ENCODE measurements at regions not wholly inside any gene's neighbourhood (a gene's known extent, or its start where the extent isn't known, plus 50 kb on each side); places are given as distances from the start of the nearest gene placed in this dataset.

- no peak for DNase-seq (ENCODE audit: low spot score)
- H3K27ac ChIP-seq = no peak overlapping the region
- TF ChIP-seq CTCF (IDR thresholded peaks at IDR 0.05) = no peak
- H3K4me3 ChIP-seq = no peak overlapping the region
These were observed 1114.8 kb upstream of the GJE1 start for GRCh38 chr6:141017941-141018340.

- Histone ChIP-seq H3K27ac (no peak overlapping the region), H3K4me3 (no peak overlapping the region)
- no peak for TF ChIP-seq CTCF (IDR thresholded peaks at IDR 0.05)
- DNase-seq (ENCODE audit: low spot score) = no peak
These were observed 1131.8 kb upstream of the GJE1 start for GRCh38 chr6:141000917-141001316.

- DNase-seq (ENCODE audit: low spot score) = no peak
- no peak overlapping the region for H3K4me3 ChIP-seq
- no peak overlapping the region for H3K27ac ChIP-seq
- TF ChIP-seq CTCF (IDR thresholded peaks at IDR 0.05) = no peak
These were observed 1139.2 kb upstream of the GJE1 start for GRCh38 chr6:140993515-140993914.

GRCh38 chr6:140992678-140993077 lies 1140.0 kb upstream of the GJE1 start:
- no peak for TF ChIP-seq CTCF (IDR thresholded peaks at IDR 0.05)
- no peak overlapping the region for H3K4me3 ChIP-seq
- H3K27ac ChIP-seq = no peak overlapping the region
- DNase-seq (ENCODE audit: low spot score) = no peak

GRCh38 chr6:140988780-140989179 lies 1143.9 kb upstream of the GJE1 start:
- DNase-seq (ENCODE audit: low spot score) = no peak
- Histone ChIP-seq H3K4me3 (no peak overlapping the region), H3K27ac (peak overlapping the region; percentile 10 to 37)
- TF ChIP-seq CTCF (IDR thresholded peaks at IDR 0.05) = no peak

- no peak for DNase-seq (ENCODE audit: low spot score)
- Histone ChIP-seq H3K4me3 (no peak overlapping the region), H3K27ac (peak overlapping the region; percentile 39 to 42)
- TF ChIP-seq CTCF (IDR thresholded peaks at IDR 0.05) = no peak
These were observed 1145.2 kb upstream of the GJE1 start for GRCh38 chr6:140987364-140988155.

- DNase-seq (ENCODE audit: low spot score) = no peak
- no peak overlapping the region for H3K4me3 ChIP-seq
- TF ChIP-seq CTCF (IDR thresholded peaks at IDR 0.05) = no peak
- peak overlapping the region; percentile 28 to 64 for H3K27ac ChIP-seq
These were observed 1146.9 kb upstream of the GJE1 start for GRCh38 chr6:140985679-140986275.

Measured in coronary artery (tissue), 2 donors.